IPS DF 6.9 (cell line): ENCODE measurements at regions not wholly inside any gene's neighbourhood (a gene's known extent, or its start where the extent isn't known, plus 50 kb on each side); places are given as distances from the start of the nearest gene placed in this dataset.
A peak's percentile ranks its signal among the peaks of the same experiment; 100 is the strongest.

Source experiments
- DNase-seq: peaks from one replicate; pipeline ENCODE4 v3.0.0-alpha.2; 2013; ENCODE audit warnings: low read depth, low spot score
- H3K27ac ChIP-seq: one replicate; pipeline ENCODE4 v1.5.1; 2013; ENCODE audit warnings: low read length, control low read depth
- H3K27me3 ChIP-seq: 2 replicates; pipeline ENCODE4 v1.6.1; 2013; ENCODE audit warnings: mild to moderate bottlenecking, low read length; ENCODE audit not compliant: control insufficient read depth, insufficient read depth
- H3K36me3 ChIP-seq: 2 replicates; pipeline ENCODE4 v1.6.1; 2013; ENCODE audit warnings: low read length; ENCODE audit not compliant: control insufficient read depth, insufficient read depth
- H3K4me1 ChIP-seq: 2 replicates; pipeline ENCODE4 v1.6.1; 2013; ENCODE audit warnings: low read length; ENCODE audit not compliant: control insufficient read depth, insufficient read depth
- H3K4me3 ChIP-seq: 2 replicates; pipeline ENCODE4 v1.5.1; 2013; ENCODE audit warnings: mild to moderate bottlenecking, low read length
- H3K9me3 ChIP-seq: 2 replicates; pipeline ENCODE4 v1.6.1; 2013; ENCODE audit warnings: low read length, inconsistent platforms; ENCODE audit not compliant: control insufficient read depth, insufficient read depth
- WGBS: extraction: QIAGEN DNeasy Blood & Tissue Kit; methylation state at CpG from one replicate; pipeline ENCODE4 v1.1.7; 2013; ENCODE audit warnings: mixed read lengths, missing lambda C conversion rate; ENCODE audit not compliant: insufficient read length, insufficient coverage; 5-methylcytosine and 5-hydroxymethylcytosine counted together

DNA sequence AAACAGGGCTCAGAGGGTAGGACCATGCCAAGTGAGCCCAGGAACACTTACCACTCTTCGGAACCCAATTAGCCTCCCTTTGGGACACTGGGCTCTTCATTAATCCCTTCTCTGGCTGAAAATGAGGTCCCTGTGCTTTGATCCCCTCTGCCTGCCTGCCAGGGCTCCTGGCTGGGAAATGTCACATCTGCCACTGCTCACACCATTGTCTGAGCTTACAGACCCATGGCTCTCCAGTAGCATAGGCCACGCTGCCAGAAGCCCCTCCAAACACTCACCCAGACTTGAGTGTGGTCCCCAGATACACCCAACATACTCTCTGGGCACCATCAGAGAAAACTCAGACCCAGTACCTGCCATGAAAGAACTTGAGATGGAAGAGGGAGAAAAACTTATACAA lies 287.3 kb downstream of the XXYLT1 start:
- no CpG with 5 or more reads among the region's 2 CpGs for WGBS
- Histone ChIP-seq H3K36me3 (no peaks in the 10 kb centered on the region), H3K27me3 (no peaks in the 10 kb centered on the region), H3K4me1 (peaks cover 2% of the 10 kb centered on the region; the same call in 1 of the 2 replicates), H3K27ac (no peak overlapping the region), H3K9me3 (no peaks in the 10 kb centered on the region), H3K4me3 (no peak overlapping the region)
- no peak for DNase-seq

DNA sequence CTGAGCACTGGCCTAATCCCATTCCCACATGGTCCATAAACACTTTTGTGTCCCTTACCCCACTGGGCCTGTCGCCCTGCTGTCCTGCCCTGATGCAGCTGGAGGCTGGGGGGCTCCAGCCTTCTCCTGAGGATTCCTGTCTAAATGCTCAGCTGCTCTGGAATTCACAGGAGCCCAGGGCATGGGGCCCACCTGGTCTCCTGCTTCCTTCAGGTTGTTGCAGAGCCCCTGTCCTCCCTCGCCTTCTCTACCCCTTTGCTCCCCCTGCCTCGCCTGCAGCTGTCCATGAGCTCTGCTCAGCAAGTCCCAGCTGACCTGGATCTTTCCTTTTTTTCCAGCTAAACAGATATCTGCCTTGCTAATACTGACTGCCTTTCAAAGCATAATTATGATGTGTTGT lies 286.9 kb downstream of the XXYLT1 start:
- no CpG with 5 or more reads among the region's 3 CpGs for WGBS
- H3K9me3 ChIP-seq, result no peaks in the 10 kb centered on the region
- H3K36me3 ChIP-seq, result no peaks in the 10 kb centered on the region
- peaks cover 2% of the 10 kb centered on the region; the same call in 1 of the 2 replicates for H3K4me1 ChIP-seq
- H3K4me3 ChIP-seq, result no peak overlapping the region
- no peak for DNase-seq
- H3K27me3 ChIP-seq, result no peaks in the 10 kb centered on the region
- no peak overlapping the region for H3K27ac ChIP-seq

DNA sequence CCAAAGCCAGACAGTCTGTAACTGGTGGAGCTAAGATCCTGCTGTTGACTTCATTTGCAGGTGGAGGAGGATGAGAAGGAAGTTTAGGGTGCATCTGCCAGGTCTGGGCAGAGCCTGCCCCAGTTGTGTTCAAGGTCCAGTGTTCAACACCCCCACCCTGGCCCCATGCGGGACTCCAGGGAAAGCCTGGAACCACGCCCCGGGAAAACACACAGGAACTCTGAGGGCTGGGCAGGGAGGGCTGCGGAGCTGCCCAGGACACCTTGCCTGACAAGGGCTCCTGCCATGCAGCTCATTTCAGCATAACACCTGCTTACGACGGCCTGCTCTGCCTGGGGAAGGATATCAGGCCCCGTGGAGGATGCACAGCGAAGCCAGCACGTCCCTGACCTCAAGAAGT lies 286.3 kb downstream of the XXYLT1 start:
- Histone ChIP-seq H3K27me3 (no peaks in the 10 kb centered on the region), H3K4me1 (peaks cover 2% of the 10 kb centered on the region; the same call in 1 of the 2 replicates), H3K27ac (no peak overlapping the region), H3K36me3 (no peaks in the 10 kb centered on the region), H3K4me3 (no peak overlapping the region), H3K9me3 (no peaks in the 10 kb centered on the region)
- DNase-seq, result no peak
- no CpG with 5 or more reads among the region's 9 CpGs for WGBS

- no peak overlapping the region for H3K4me3 ChIP-seq
Observed at GRCh38 chr3:194985031-194985578, 285.9 kb downstream of the XXYLT1 start.

DNA sequence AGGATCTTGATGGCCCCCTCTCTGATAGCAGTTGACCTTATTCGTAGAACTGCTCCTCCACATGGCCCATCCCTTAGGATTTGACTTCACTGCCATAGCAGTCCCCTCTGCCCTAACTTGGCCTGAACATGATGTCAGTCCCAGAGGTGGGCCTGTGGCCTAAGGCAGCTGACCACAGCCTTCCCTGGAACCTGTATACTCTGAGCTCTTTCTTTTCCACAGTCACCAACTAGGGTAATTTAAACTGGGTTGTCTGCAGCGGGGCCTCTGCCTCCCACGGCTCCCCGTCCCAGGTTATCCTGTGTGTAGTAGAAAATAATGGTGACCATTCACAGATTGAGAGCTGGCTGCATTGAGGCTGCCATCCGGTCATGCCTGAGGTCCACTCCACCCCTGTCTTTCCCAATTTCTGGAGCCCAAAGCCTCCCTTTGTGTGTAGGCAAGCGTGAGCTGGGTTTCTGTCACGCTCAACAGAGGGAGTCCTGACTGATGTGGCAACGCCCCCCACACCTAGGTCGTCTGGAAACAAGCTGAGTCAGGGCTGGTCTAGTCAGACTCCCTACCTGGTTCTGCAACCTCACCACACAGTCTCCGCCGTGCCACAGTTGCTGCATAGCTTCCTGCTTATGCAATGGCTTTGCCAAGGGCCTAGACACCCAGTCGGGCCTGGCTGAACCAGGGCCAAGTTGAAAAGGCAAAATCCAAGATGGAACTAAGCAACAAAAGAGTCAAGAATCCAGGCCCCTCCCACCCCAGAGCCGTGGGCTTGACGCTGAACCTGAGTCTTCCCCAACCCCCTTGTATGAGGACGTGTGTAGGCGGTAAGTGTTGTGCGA lies 284.5 kb downstream of the XXYLT1 start:
- DNase-seq, result no peak
- no peaks in the 10 kb centered on the region for H3K27me3 ChIP-seq
- H3K9me3 ChIP-seq, result no peaks in the 10 kb centered on the region; the same call in 1 of the 2 replicates
- H3K4me1 ChIP-seq, result peaks cover 2% of the 10 kb centered on the region; the same call in 1 of the 2 replicates
- no peak overlapping the region for H3K27ac ChIP-seq
- no peaks in the 10 kb centered on the region for H3K36me3 ChIP-seq
- no peak overlapping the region for H3K4me3 ChIP-seq
- no CpG with 5 or more reads among the region's 17 CpGs for WGBS

More at GRCh38 chr3:194985031-194985578, 285.9 kb downstream of the XXYLT1 start:
- Histone ChIP-seq H3K27ac (no peak overlapping the region), H3K27me3 (no peaks in the 10 kb centered on the region), H3K4me1 (peaks cover 2% of the 10 kb centered on the region; the same call in 1 of the 2 replicates), H3K9me3 (no peaks in the 10 kb centered on the region), H3K36me3 (no peaks in the 10 kb centered on the region)
- no CpG with 5 or more reads among the region's 33 CpGs for WGBS
- peak; percentile 37 for DNase-seq

DNA sequence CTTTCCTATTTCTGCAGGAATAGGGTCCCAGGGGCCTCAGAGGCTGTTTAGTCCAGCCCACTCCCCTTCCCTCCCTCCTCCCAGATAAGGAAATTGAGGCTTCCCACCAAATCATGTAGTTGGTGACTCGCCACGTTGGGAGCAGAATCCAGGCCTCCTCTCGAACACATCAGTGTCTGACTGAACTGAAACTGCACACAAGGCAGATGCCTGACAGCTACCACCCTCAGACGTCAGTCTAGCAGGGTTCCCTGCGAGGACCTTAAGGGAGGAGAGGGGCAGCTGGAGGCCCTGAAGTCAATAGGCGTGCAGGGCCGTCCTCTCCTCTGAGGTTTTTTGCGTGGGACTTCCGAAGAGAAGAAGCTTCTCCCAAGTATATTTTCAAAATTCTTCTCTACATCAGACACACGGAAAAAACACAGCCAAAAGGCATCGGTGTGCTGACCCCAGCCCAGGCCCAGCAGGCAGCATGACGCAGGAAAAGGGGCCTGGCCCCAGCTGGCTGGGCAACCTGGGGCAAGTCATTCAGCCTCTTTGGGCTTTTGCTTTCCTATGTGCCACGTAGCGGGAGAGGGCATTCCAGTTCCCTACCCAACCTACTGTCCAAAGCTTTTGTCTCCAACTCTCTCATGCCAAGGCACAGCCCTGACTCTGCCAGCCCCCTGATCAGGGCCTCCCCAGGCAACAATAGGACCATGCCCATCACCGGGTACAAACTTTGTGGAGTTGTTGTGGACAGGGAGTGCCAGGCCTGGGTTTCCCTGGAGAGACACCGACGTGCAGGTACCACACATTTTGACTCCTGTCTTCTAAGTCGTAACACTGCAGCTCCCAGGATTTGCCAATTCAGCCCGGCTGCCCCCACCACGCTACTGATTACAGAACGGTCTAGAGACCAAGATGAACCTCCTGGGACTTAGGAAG lies 283.1 kb downstream of the XXYLT1 start:
- H3K9me3 ChIP-seq, result no peaks in the 10 kb centered on the region; the same call in 1 of the 2 replicates
- no CpG with 5 or more reads among the region's 21 CpGs for WGBS
- no peak overlapping the region for H3K4me3 ChIP-seq
- no peaks in the 10 kb centered on the region for H3K36me3 ChIP-seq
- peaks cover 2% of the 10 kb centered on the region; the same call in 1 of the 2 replicates for H3K4me1 ChIP-seq
- no peak overlapping the region for H3K27ac ChIP-seq
- no peaks in the 10 kb centered on the region for H3K27me3 ChIP-seq
- DNase-seq, result no peak

GRCh38 chr3:194988495-194989165 lies 282.3 kb downstream of the XXYLT1 start:
- no peaks in the 10 kb centered on the region for H3K36me3 ChIP-seq
- DNase-seq, result no peak
- H3K27me3 ChIP-seq, result no peaks in the 10 kb centered on the region
- H3K27ac ChIP-seq, result no peak overlapping the region
- H3K9me3 ChIP-seq, result no peaks in the 10 kb centered on the region; the same call in 1 of the 2 replicates
- no peak overlapping the region for H3K4me3 ChIP-seq
- no CpG with 5 or more reads among the region's 8 CpGs for WGBS
- peaks cover 2% of the 10 kb centered on the region; the same call in 1 of the 2 replicates for H3K4me1 ChIP-seq

DNA sequence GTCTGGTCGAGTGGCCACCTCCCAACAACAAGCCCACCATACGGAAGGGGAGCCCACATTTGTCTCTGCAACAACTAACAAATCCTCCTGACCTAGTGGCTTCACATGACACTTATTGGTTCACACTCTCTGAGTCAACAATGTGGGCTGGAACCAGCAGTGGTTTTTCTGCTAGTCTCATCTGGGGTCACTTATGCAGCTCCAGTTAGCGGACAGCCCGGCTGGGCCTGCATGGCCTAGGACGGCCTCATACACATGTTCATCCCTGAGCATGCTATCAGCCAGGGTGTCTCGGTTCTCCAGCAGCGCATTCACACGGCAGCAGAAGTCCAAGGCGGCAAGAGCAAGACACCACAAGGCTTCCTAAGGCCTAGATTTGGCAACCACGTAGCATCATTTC lies 281.7 kb downstream of the XXYLT1 start:
- H3K9me3 ChIP-seq, result no peaks in the 10 kb centered on the region; the same call in 1 of the 2 replicates
- H3K36me3 ChIP-seq, result no peaks in the 10 kb centered on the region
- WGBS, result no CpG with 5 or more reads among the region's 10 CpGs
- no peaks in the 10 kb centered on the region for H3K27me3 ChIP-seq
- no peak overlapping the region for H3K27ac ChIP-seq
- no peak overlapping the region for H3K4me3 ChIP-seq
- H3K4me1 ChIP-seq, result peaks cover 2% of the 10 kb centered on the region; the same call in 1 of the 2 replicates
- DNase-seq, result no peak

DNA sequence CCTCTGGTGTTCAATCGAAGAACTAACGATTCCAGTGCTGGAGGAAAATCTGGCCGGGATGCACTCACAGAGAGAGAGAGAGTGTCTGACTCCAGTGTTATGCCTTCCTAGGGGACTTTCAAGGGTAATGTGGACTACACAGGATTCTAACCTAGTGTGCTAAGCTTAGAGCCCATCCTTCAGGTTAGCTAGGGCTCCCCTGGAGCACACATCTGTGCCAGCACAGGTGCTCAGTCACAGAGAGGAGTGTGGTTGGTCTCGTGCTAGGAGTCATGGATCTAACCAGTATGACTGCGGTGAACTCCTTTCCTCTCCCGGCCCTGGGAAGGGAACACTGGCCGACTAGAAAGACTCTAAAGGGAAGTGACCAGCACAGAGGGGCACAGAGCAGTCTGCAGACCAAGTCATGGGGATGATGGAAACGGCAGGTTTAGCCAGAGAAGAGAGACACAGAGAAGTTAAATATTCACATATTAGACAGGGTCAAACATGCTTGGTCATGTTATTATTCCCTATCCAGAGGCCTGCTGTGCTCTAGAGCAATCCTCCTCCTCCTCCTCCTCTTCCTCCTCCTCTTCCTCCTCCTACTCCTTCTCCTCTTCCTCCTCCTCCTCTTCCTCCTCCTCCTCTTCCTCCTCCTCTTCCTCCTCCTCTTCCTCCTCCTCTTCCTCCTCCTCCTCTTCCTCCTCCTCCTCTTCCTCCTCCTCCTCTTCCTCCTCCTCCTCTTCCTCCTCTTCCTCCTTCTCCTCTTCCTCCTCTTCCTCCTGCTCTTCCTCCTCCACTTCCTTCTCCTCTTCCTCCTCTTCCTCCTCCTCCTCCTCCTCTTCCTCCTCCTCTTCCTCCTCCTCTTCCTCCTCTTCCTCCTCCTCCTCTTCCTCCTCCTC lies 280.3 kb downstream of the XXYLT1 start:
- no peaks in the 10 kb centered on the region for H3K27me3 ChIP-seq
- H3K4me1 ChIP-seq, result peaks cover 2% of the 10 kb centered on the region; the same call in 1 of the 2 replicates
- no peaks in the 10 kb centered on the region for H3K36me3 ChIP-seq
- DNase-seq, result no peak
- no peaks in the 10 kb centered on the region; the same call in 1 of the 2 replicates for H3K9me3 ChIP-seq
- no CpG with 5 or more reads among the region's 8 CpGs for WGBS
- no peak overlapping the region for H3K27ac ChIP-seq
- H3K4me3 ChIP-seq, result no peak overlapping the region
